Activated T-helper 2 cell treated with anti-CD3 and anti-CD28 coated beads, Interferon-gamma antibody, Interleukin-2, Interleukin-4, amounts not matched to agents 10 μg/mL and 5 μg/mL and 100 μg/mL, durations not matched to agents 14 hours and 24 hours and 36 hours (primary cell): ENCODE measurements at regions not wholly inside any gene's neighbourhood (a gene's known extent, or its start where the extent isn't known, plus 50 kb on each side); places are given as distances from the start of the nearest gene placed in this dataset.

ENCODE experiments used
- DNase-seq: peaks from one replicate; pipeline ENCODE4 v3.0.0; 2021; ENCODE audit warnings: low spot score
- H3K27ac Mint-ChIP-seq: one replicate; pipeline ENCODE4 v1.8.0; 2021; ENCODE audit warnings: mixed read lengths
- H3K27me3 Mint-ChIP-seq: one replicate; pipeline ENCODE4 v1.8.0; 2021; ENCODE audit warnings: low read depth, mixed read lengths
- H3K36me3 Mint-ChIP-seq: one replicate; pipeline ENCODE4 v1.8.0; 2021; ENCODE audit warnings: low read depth, mixed read lengths
- H3K4me1 Mint-ChIP-seq: one replicate; pipeline ENCODE4 v1.8.0; 2021; ENCODE audit warnings: low read depth, mixed read lengths
- H3K4me3 Mint-ChIP-seq: one replicate; pipeline ENCODE4 v1.8.0; 2021; ENCODE audit warnings: low read depth, mild to moderate bottlenecking, moderate library complexity, mixed read lengths
- H3K9me3 Mint-ChIP-seq: one replicate; pipeline ENCODE4 v1.8.0; 2021; ENCODE audit warnings: mixed read lengths
- intact Hi-C: fragments of 100-400 bp; cut with micrococcal nuclease; formaldehyde crosslinking; loops from one replicate; pipeline ENCODE4 v1.15.1; 2023

- Mint-ChIP-seq H3K27me3 (no peaks in the 10 kb centered on the region), H3K4me1 (no peaks in the 10 kb centered on the region), H3K27ac (no peak overlapping the region), H3K36me3 (no peaks in the 10 kb centered on the region), H3K9me3 (peaks cover 37% of the 10 kb centered on the region), H3K4me3 (no peak overlapping the region)
- intact Hi-C loops: no loop called here
- DNase-seq: no peak
These were observed 837.0 kb upstream of the RBFOX1 start for GRCh38 chr16:6495486-6496210.

GRCh38 chr16:6494716-6495115 lies 837.9 kb upstream of the RBFOX1 start:
- intact Hi-C loops: no loop called here
- Mint-ChIP-seq H3K36me3 (no peaks in the 10 kb centered on the region), H3K27ac (no peak overlapping the region), H3K9me3 (peaks cover 27% of the 10 kb centered on the region), H3K4me1 (no peaks in the 10 kb centered on the region), H3K4me3 (no peak overlapping the region), H3K27me3 (no peaks in the 10 kb centered on the region)
- no peak for DNase-seq

GRCh38 chr16:6493555-6493954 lies 839.1 kb upstream of the RBFOX1 start:
- Mint-ChIP-seq H3K36me3 (no peaks in the 10 kb centered on the region), H3K9me3 (peaks cover 24% of the 10 kb centered on the region), H3K27ac (no peak overlapping the region), H3K4me1 (no peaks in the 10 kb centered on the region), H3K4me3 (no peak overlapping the region), H3K27me3 (no peaks in the 10 kb centered on the region)
- intact Hi-C loops: no loop called here
- no peak for DNase-seq

- no peaks in the 10 kb centered on the region for H3K27me3 Mint-ChIP-seq
- DNase-seq: no peak
- H3K9me3 Mint-ChIP-seq: peaks cover 29% of the 10 kb centered on the region
- no peaks in the 10 kb centered on the region for H3K36me3 Mint-ChIP-seq
- H3K27ac Mint-ChIP-seq: no peak overlapping the region
- no peak overlapping the region for H3K4me3 Mint-ChIP-seq
- intact Hi-C loops: no loop called here
- no peaks in the 10 kb centered on the region for H3K4me1 Mint-ChIP-seq
These were observed 839.9 kb upstream of the RBFOX1 start for GRCh38 chr16:6492742-6493141.

- Mint-ChIP-seq H3K9me3 (peaks cover 17% of the 10 kb centered on the region), H3K4me3 (no peak overlapping the region), H3K4me1 (no peaks in the 10 kb centered on the region), H3K27ac (no peak overlapping the region), H3K36me3 (no peaks in the 10 kb centered on the region), H3K27me3 (no peaks in the 10 kb centered on the region)
- intact Hi-C loops: no loop called here
- DNase-seq: no peak
These were observed 847.7 kb upstream of the RBFOX1 start for GRCh38 chr16:6484935-6485334.

GRCh38 chr16:6484081-6484480 lies 848.6 kb upstream of the RBFOX1 start:
- Mint-ChIP-seq H3K4me3 (no peak overlapping the region), H3K27me3 (no peaks in the 10 kb centered on the region), H3K36me3 (no peaks in the 10 kb centered on the region), H3K9me3 (peaks cover 17% of the 10 kb centered on the region), H3K27ac (no peak overlapping the region), H3K4me1 (no peaks in the 10 kb centered on the region)
- intact Hi-C loops: no loop called here
- DNase-seq: no peak

GRCh38 chr16:6483469-6484033 lies 849.1 kb upstream of the RBFOX1 start:
- Mint-ChIP-seq H3K9me3 (peaks cover 23% of the 10 kb centered on the region), H3K36me3 (no peaks in the 10 kb centered on the region), H3K27me3 (no peaks in the 10 kb centered on the region), H3K4me1 (no peaks in the 10 kb centered on the region), H3K4me3 (no peak overlapping the region), H3K27ac (no peak overlapping the region)
- no peak for DNase-seq
- intact Hi-C loops: no loop called here

GRCh38 chr16:6482696-6483468 lies 849.8 kb upstream of the RBFOX1 start:
- intact Hi-C loops: no loop called here
- no peak for DNase-seq
- Mint-ChIP-seq H3K27me3 (no peaks in the 10 kb centered on the region), H3K4me1 (no peaks in the 10 kb centered on the region), H3K27ac (no peak overlapping the region), H3K4me3 (no peak overlapping the region), H3K36me3 (no peaks in the 10 kb centered on the region), H3K9me3 (peaks cover 22% of the 10 kb centered on the region)

GRCh38 chr16:6481894-6482293 lies 850.8 kb upstream of the RBFOX1 start:
- peaks cover 26% of the 10 kb centered on the region for H3K9me3 Mint-ChIP-seq
- no peaks in the 10 kb centered on the region for H3K4me1 Mint-ChIP-seq
- H3K4me3 Mint-ChIP-seq: no peak overlapping the region
- no peaks in the 10 kb centered on the region for H3K36me3 Mint-ChIP-seq
- intact Hi-C loops: no loop called here
- no peak overlapping the region for H3K27ac Mint-ChIP-seq
- H3K27me3 Mint-ChIP-seq: no peaks in the 10 kb centered on the region
- no peak for DNase-seq

- Mint-ChIP-seq H3K27me3 (no peaks in the 10 kb centered on the region), H3K9me3 (peaks cover 69% of the 10 kb centered on the region), H3K36me3 (no peaks in the 10 kb centered on the region), H3K27ac (no peak overlapping the region), H3K4me1 (no peaks in the 10 kb centered on the region), H3K4me3 (no peak overlapping the region)
- DNase-seq: no peak
- intact Hi-C loops: no loop called here
These were observed 878.9 kb upstream of the RBFOX1 start for GRCh38 chr16:6453742-6454141.

- Mint-ChIP-seq H3K27ac (no peak overlapping the region), H3K9me3 (peaks cover 41% of the 10 kb centered on the region), H3K4me3 (no peak overlapping the region), H3K4me1 (no peaks in the 10 kb centered on the region), H3K36me3 (no peaks in the 10 kb centered on the region), H3K27me3 (no peaks in the 10 kb centered on the region)
- intact Hi-C loops: no loop called here
- DNase-seq: no peak
These were observed 885.4 kb upstream of the RBFOX1 start for GRCh38 chr16:6447021-6447790.

- no peak overlapping the region for H3K27ac Mint-ChIP-seq
- H3K27me3 Mint-ChIP-seq: no peaks in the 10 kb centered on the region
- H3K4me3 Mint-ChIP-seq: no peak overlapping the region
- no peaks in the 10 kb centered on the region for H3K4me1 Mint-ChIP-seq
- intact Hi-C loops: no loop called here
- no peaks in the 10 kb centered on the region for H3K36me3 Mint-ChIP-seq
- peaks cover 32% of the 10 kb centered on the region for H3K9me3 Mint-ChIP-seq
- DNase-seq: no peak
These were observed 886.3 kb upstream of the RBFOX1 start for GRCh38 chr16:6446370-6446769.

- H3K4me3 Mint-ChIP-seq: no peak overlapping the region
- H3K27ac Mint-ChIP-seq: no peak overlapping the region
- no peaks in the 10 kb centered on the region for H3K27me3 Mint-ChIP-seq
- no peaks in the 10 kb centered on the region for H3K36me3 Mint-ChIP-seq
- no peaks in the 10 kb centered on the region for H3K4me1 Mint-ChIP-seq
- DNase-seq: no peak
- intact Hi-C loops: no loop called here
- H3K9me3 Mint-ChIP-seq: peaks cover 65% of the 10 kb centered on the region
These were observed 893.5 kb upstream of the RBFOX1 start for GRCh38 chr16:6439129-6439528.
